Kidney (tissue), 13 donors: ENCODE measurements at regions not wholly inside any gene's neighbourhood (a gene's known extent, or its start where the extent isn't known, plus 50 kb on each side); places are given as distances from the start of the nearest gene placed in this dataset.

Source experiments
- DNase-seq, 5 donors: peaks; one replicate each; pipeline ENCODE4 v3.0.0-alpha.2; 2013 to 2020
- FAIRE-seq: peaks from 2 replicates; lab custom pipeline; 2012; peaks lifted over from hg19 to GRCh38; lab: Jason Lieb, UNC
- H3K27ac ChIP-seq, 2 donors: one replicate each; pipeline ENCODE4 v1.7.0; 2013; ENCODE audit warnings: low read depth in 2 of 2, low read length in 2 of 2, inconsistent platforms in 1 of 2
- H3K27me3 ChIP-seq: one replicate; pipeline ENCODE4 v1.7.1; 2013; ENCODE audit warnings: low read length, inconsistent platforms; ENCODE audit not compliant: control insufficient read depth, insufficient read depth
- H3K36me3 ChIP-seq, 3 donors: one replicate each; pipeline versions ENCODE4 v1.7.0 to v1.7.1; 2013; ENCODE audit warnings: low read length in 3 of 3, control low read depth in 1 of 3, inconsistent platforms in 1 of 3; ENCODE audit not compliant: insufficient read depth in 3 of 3, control insufficient read depth in 2 of 3
- H3K4me1 ChIP-seq, 3 donors: one replicate each; pipeline versions ENCODE4 v1.7.0 to v1.7.1; 2013; ENCODE audit warnings: low read length in 3 of 3, inconsistent platforms in 1 of 3, low read depth in 1 of 3; ENCODE audit not compliant: control insufficient read depth in 2 of 3, insufficient read depth in 2 of 3
- H3K4me3 ChIP-seq, 3 donors: one replicate each; pipeline versions ENCODE4 v1.7.0 to v1.8.1; 2013; ENCODE audit warnings: low read length in 3 of 3, control low read depth in 1 of 3, inconsistent platforms in 1 of 3
- H3K9ac ChIP-seq, 3 donors: one replicate each; pipeline versions ENCODE4 v1.7.0 to v1.7.1; 2013; ENCODE audit warnings: low read length in 3 of 3, control low read depth in 1 of 3, inconsistent platforms in 1 of 3
- H3K9me3 ChIP-seq, 3 donors: one replicate each; pipeline versions ENCODE4 v1.7.0 to v1.7.1; 2013; ENCODE audit warnings: low read length in 3 of 3, control low read depth in 1 of 3, inconsistent platforms in 1 of 3; ENCODE audit not compliant: control insufficient read depth in 2 of 3, insufficient read depth in 1 of 3
- CTCF ChIP-seq: IDR thresholded peaks from 3 replicates; pipeline ENCODE4 v1.5.1; 2012; ENCODE audit warnings: mild to moderate bottlenecking, moderate library complexity, borderline replicate concordance; ENCODE audit not compliant: insufficient read depth; ENCODE audit errors: extremely low read depth
- intact Hi-C: fragments of 100-400 bp; cut with DNase I; formaldehyde crosslinking; loops from one replicate; pipeline ENCODE4 v1.11.1; 2022
- donor health status: control.
- donor health status: control.
- donor health status: control.
- donor health status: control.
- donor health status: control.
- donor health status: DM: yes; HTN: yes; CAD: no.
- donor health status: Normal renal cell carcinoma (clear cell type).

GRCh38 chr12:85659754-85660530 is 176.3 kb downstream of the RASSF9 start:
- H3K27ac ChIP-seq, result no peak overlapping the region
- H3K27me3 ChIP-seq, result no peaks in the 10 kb centered on the region
- no peak overlapping the region for H3K4me3 ChIP-seq
- no peak for DNase-seq
- H3K9ac ChIP-seq, result no peak overlapping the region
- peaks cover 0 to 3% (median 0%) of the 10 kb centered on the region in 3 donors for H3K9me3 ChIP-seq
- no peak for TF ChIP-seq CTCF
- H3K4me1 ChIP-seq, result no peaks in the 10 kb centered on the region
- no peak for FAIRE-seq
- H3K36me3 ChIP-seq, result no peaks in the 10 kb centered on the region
- intact Hi-C loops, result no loop called here

GRCh38 chr12:85661461-85662206 is 174.6 kb downstream of the RASSF9 start:
- no peak for DNase-seq
- Histone ChIP-seq H3K27me3 (no peaks in the 10 kb centered on the region), H3K4me1 (no peaks in the 10 kb centered on the region), H3K9ac (no peak overlapping the region), H3K36me3 (no peaks in the 10 kb centered on the region), H3K4me3 (no peak overlapping the region), H3K27ac (no peak overlapping the region), H3K9me3 (peaks cover 0 to 3% (median 0%) of the 10 kb centered on the region in 3 donors)
- TF ChIP-seq CTCF, result no peak
- intact Hi-C loops, result no loop called here
- FAIRE-seq, result no peak

- no peaks in the 10 kb centered on the region for H3K36me3 ChIP-seq
- TF ChIP-seq CTCF, result no peak
- H3K9me3 ChIP-seq, result peaks cover 0 to 3% (median 0%) of the 10 kb centered on the region in 3 donors
- H3K27ac ChIP-seq, result no peak overlapping the region
- DNase-seq (no peak), FAIRE-seq (no peak)
- intact Hi-C loops, result no loop called here
- no peak overlapping the region for H3K9ac ChIP-seq
- H3K27me3 ChIP-seq, result no peaks in the 10 kb centered on the region
- no peak overlapping the region for H3K4me3 ChIP-seq
- H3K4me1 ChIP-seq, result no peaks in the 10 kb centered on the region
These were observed 174.0 kb downstream of the RASSF9 start for GRCh38 chr12:85662207-85662602.
